Astrocyte of the cerebellum (primary cell): ENCODE measurements at regions not wholly inside any gene's neighbourhood (a gene's known extent, or its start where the extent isn't known, plus 50 kb on each side); places are given as distances from the start of the nearest gene placed in this dataset.

Source experiments
- DNase-seq: peaks from one replicate; pipeline ENCODE4 v3.0.0-alpha.2; 2011; ENCODE audit warnings: low read depth
- H3K4me3 ChIP-seq: 2 replicates; pipeline ENCODE4 v1.5.1; 2011; ENCODE audit warnings: mild to moderate bottlenecking, low read depth, low read length, moderate library complexity
- in situ Hi-C: cut with HindIII; loops from 2 replicates; pipeline ENCODE4 v1.10.0; 2017; ENCODE audit warnings: low sequenced_read_pairs
- TF ChIP-seq, protein P1 (sequence below): IDR thresholded peaks from 2 replicates; pipeline ENCODE4 v1.5.1; 2012; ENCODE audit warnings: low read length, low read depth, moderate library complexity, mild to moderate bottlenecking; ENCODE audit errors: missing control alignments

DNA sequence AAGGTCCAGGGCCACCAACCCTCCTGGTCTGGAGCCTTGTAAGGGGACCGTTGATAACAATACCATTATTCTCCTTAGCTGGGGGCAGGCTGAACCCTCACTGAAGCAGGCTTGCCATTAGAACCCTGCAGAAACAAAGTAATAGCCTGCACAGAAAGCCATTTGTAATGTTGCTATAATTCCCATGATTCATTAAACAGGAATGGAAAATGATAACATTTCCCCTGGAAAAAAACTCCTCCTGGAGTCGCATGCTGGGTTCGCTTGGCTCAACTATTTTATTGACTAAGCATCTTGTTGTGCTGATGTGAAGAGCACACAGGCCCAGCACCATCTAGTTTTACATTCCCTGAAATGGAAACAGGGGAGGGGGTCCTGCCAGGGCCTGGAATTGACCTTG lies 155.6 kb upstream of the CSF3R start:
- H3K4me3 ChIP-seq, result no peak overlapping the region
- TF ChIP-seq, protein P1, sequence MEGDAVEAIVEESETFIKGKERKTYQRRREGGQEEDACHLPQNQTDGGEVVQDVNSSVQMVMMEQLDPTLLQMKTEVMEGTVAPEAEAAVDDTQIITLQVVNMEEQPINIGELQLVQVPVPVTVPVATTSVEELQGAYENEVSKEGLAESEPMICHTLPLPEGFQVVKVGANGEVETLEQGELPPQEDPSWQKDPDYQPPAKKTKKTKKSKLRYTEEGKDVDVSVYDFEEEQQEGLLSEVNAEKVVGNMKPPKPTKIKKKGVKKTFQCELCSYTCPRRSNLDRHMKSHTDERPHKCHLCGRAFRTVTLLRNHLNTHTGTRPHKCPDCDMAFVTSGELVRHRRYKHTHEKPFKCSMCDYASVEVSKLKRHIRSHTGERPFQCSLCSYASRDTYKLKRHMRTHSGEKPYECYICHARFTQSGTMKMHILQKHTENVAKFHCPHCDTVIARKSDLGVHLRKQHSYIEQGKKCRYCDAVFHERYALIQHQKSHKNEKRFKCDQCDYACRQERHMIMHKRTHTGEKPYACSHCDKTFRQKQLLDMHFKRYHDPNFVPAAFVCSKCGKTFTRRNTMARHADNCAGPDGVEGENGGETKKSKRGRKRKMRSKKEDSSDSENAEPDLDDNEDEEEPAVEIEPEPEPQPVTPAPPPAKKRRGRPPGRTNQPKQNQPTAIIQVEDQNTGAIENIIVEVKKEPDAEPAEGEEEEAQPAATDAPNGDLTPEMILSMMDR, result no peak
- DNase-seq, result no peak
- in situ Hi-C loops, result no loop called here

DNA sequence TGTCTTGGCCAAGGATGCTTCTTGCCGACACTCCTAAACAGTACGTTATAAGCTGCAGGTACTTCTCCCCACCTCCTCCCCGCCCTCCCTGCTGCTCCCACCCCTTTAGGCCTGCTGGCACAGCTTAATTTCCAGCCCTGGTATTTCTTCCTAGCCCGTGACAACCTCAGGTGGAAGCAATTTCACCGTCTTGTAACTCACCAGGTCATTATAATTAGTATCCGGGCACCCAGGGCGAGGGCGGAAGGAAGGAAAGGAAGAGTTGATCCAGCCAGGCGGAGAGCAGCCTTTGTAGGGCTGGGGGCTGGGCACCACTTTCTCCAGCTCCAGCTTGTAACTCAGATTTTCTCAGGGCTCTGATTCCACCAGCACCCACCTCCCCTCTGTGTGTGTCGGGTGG lies 153.5 kb upstream of the CSF3R start:
- TF ChIP-seq, protein P1, result no peak

GRCh38 chr1:36635284-36635683 lies 152.6 kb upstream of the CSF3R start:
- H3K4me3 ChIP-seq, result no peak overlapping the region
- in situ Hi-C loops, result no loop called here
- TF ChIP-seq, protein P1, result no peak
- no peak for DNase-seq

More for the DNA sequence above, 153.5 kb upstream of the CSF3R start:
- in situ Hi-C loops, result no loop called here
- DNase-seq, result no peak
- H3K4me3 ChIP-seq, result no peak overlapping the region

GRCh38 chr1:36628804-36629203 lies 146.1 kb upstream of the CSF3R start:
- no peak for DNase-seq
- TF ChIP-seq, protein P1, result no peak
- in situ Hi-C loops, result no loop called here
- H3K4me3 ChIP-seq, result no peak overlapping the region

DNA sequence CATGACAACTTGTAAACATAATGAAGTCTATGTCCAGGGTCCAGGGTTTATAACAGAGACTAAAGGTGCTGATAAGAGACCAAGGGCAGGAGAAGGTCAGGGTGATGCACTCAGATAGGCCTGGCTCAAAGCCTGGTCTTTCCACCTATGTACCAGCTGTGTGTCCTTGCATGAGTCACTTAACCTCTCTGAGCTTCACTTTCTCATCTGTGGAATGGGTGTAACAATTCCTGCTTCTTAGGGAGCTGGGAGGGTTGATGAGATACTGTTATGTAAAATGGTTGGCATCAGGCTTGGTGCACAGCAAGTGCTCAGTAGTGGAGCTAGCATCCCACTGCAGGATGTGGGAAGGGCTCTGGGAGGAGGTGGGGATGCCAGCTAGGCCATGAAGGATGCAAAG lies 143.7 kb upstream of the CSF3R start:
- no peak for DNase-seq
- TF ChIP-seq, protein P1, result no peak
- H3K4me3 ChIP-seq, result no peak overlapping the region
- in situ Hi-C loops, result no loop called here

- DNase-seq, result no peak
- H3K4me3 ChIP-seq, result no peak overlapping the region
- TF ChIP-seq, protein P1, result no peak
- in situ Hi-C loops, result no loop called here
Observed at GRCh38 chr1:36625935-36626310, 143.2 kb upstream of the CSF3R start.

DNA sequence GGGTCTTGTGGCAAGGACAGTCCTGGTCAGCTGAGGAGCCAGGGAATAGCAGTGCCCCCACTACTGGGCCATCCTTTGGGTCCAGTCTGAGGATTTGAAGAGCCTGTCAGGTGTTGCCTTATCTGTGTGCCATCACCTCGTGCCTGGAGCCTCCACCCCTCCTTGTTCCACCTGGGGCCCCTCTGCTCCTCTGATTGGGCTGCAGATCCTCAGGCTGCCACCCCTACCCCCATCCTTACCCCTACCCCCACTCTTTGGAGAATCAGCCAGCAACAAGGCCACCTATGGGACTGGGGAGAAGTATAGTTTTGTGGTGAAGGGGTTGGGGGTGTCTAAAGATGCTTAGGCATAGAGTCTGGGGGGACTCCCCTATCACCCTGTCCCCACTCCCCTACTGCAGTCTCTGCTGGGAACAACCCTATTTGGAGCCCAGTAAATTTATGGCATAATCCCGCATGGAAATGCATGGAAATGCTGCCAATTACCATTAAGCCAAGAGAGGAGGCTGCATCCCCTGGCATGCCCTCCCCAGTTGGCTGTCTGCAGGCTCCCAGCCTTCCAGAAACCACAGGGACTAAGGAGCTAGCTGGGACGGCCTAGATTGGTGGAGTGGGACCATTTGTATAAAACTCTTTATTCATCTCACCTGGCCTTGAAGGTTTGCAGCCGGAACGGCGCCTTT lies 142.7 kb upstream of the CSF3R start:
- in situ Hi-C loops, result no loop called here
- TF ChIP-seq, protein P1, result no peak
- H3K4me3 ChIP-seq, result no peak overlapping the region
- DNase-seq, result no peak
